ENCODE measurements at regions not wholly inside any gene's neighbourhood (a gene's known extent, or its start where the extent isn't known, plus 50 kb on each side); places are given as distances from the start of the nearest gene placed in this dataset.

DNA sequence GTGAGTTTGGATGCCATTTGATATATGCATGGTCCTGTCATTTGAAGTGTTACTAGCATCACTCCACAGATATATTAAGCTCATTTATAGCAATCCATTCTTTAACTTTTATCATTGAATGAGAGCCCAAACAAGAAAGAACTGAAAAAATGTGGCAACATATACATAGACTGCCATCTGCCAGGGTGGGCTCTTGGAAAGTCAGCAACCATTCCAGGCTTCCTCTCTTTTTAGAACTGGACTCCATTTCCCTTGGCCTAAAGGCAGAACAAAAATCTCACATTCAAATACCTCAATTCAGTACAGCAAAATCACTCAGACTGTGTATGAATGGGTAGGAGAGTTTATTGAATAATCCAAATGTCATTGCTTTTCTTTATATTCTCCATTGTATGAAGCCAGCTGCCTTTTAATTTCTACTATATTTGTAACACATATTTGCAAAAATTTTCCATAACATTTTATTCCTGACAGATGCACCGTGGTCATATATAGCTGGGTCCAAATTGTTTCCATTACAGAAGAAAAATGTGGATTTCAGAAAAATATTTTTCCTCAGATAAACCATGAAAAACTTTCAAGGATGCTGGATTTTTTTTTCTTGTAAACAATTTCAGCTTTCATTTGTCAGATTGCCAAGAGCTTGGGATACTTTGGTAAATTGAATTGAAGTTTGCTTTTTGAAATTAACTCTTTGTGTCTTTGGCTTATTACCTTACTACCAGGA is 1252.3 kb upstream of the SEL1L start:
- TF ChIP-seq RAD21 (conservative IDR thresholded peaks at IDR 0.05) (no peak), SMC3 (conservative IDR thresholded peaks at IDR 0.05; ENCODE audit: poor library complexity) (no peak), POLR2AphosphoS5 (IDR thresholded peaks at IDR 0.05) (no peak), TAF1 (IDR thresholded peaks at IDR 0.05; ENCODE audit: low read depth) (no peak), EZH2 (IDR thresholded peaks at IDR 0.05; ENCODE audit: borderline replicate concordance, insufficient read depth, low read length, poor library complexity, severe bottlenecking) (no peak)
- TF ChIP-seq, protein P1, sequence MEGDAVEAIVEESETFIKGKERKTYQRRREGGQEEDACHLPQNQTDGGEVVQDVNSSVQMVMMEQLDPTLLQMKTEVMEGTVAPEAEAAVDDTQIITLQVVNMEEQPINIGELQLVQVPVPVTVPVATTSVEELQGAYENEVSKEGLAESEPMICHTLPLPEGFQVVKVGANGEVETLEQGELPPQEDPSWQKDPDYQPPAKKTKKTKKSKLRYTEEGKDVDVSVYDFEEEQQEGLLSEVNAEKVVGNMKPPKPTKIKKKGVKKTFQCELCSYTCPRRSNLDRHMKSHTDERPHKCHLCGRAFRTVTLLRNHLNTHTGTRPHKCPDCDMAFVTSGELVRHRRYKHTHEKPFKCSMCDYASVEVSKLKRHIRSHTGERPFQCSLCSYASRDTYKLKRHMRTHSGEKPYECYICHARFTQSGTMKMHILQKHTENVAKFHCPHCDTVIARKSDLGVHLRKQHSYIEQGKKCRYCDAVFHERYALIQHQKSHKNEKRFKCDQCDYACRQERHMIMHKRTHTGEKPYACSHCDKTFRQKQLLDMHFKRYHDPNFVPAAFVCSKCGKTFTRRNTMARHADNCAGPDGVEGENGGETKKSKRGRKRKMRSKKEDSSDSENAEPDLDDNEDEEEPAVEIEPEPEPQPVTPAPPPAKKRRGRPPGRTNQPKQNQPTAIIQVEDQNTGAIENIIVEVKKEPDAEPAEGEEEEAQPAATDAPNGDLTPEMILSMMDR (IDR thresholded peaks at IDR 0.05; ENCODE audit: poor library complexity, severe bottlenecking) = no peak
